SK-N-SH (cell line): ENCODE measurements at regions not wholly inside any gene's neighbourhood (a gene's known extent, or its start where the extent isn't known, plus 50 kb on each side); places are given as distances from the start of the nearest gene placed in this dataset.

Experiments used
- CTCF ChIA-PET: fragments of 300-600, 350-600 bp; formaldehyde crosslinking; extraction: SDS; loops from one replicate; lab custom pipeline; 2021; lab: Yijun Ruan, JAX
- POLR2A ChIA-PET: fragments of 350-600 bp; sonication (Branson Sonifier 250); formaldehyde crosslinking; extraction: SDS; loops from one replicate; lab custom pipeline; 2020; ENCODE audit warnings: antibody characterized with exemption, inconsistent platforms; lab: Yijun Ruan, JAX
- DNase-seq: peaks from one replicate; pipeline ENCODE4 v3.0.0; 2012
- H2AFZ ChIP-seq: fragments of 200-600 bp; sonication (generic); 2 replicates; pipeline ENCODE4 v1.8.1; 2016; ENCODE audit warnings: antibody characterized with exemption, mild to moderate bottlenecking, low read depth
- H3F3A ChIP-seq: fragments of 200-600 bp; sonication (generic); replicated peaks from 2 replicates; pipeline ENCODE3; 2016; ENCODE audit warnings: antibody characterized with exemption, mild to moderate bottlenecking; ENCODE audit not compliant: insufficient read depth
- H3K27ac ChIP-seq, 2 experiments: fragments of 200-500 bp in 1 of 2; fragments of 200-600 bp in 1 of 2; sonication (Bioruptor generic) in 1 of 2; sonication (generic), shearing (Covaris generic) in 1 of 2; 2 replicates each; pipeline versions ENCODE4 v1.5.1 to v1.6.1; 2014 to 2016; ENCODE audit warnings: low read depth in 2 of 2, inconsistent platforms in 1 of 2, low read length in 1 of 2, mild to moderate bottlenecking in 1 of 2, mixed read lengths in 1 of 2
- H3K27me3 ChIP-seq: fragments of 200-600 bp; sonication (generic), shearing (Covaris generic); 2 replicates; pipeline ENCODE4 v1.6.1; 2016; ENCODE audit warnings: mixed run types; ENCODE audit not compliant: insufficient read depth
- H3K36me3 ChIP-seq, 2 experiments: fragments of 200-500 bp in 1 of 2; fragments of 200-600 bp in 1 of 2; sonication (Bioruptor generic) in 1 of 2; sonication (generic) in 1 of 2; replicated peaks in 1 of 2; 2 replicates each; pipeline versions ENCODE3 to v1.5.1; 2014 to 2016; ENCODE audit warnings: low read length in 1 of 2, mild to moderate bottlenecking in 1 of 2; ENCODE audit not compliant: insufficient read depth in 2 of 2, control insufficient read depth in 1 of 2
- H3K4me1 ChIP-seq, 2 experiments: fragments of 200-500 bp in 1 of 2; fragments of 200-600 bp in 1 of 2; sonication (Bioruptor generic) in 1 of 2; sonication (generic), shearing (Covaris generic) in 1 of 2; 2 replicates each; pipeline versions ENCODE4 v1.5.1 to v1.6.1; 2014 to 2016; ENCODE audit warnings: low read depth in 1 of 2, low read length in 1 of 2, mixed run types in 1 of 2; ENCODE audit not compliant: insufficient read depth in 2 of 2, control insufficient read depth in 1 of 2
- H3K4me2 ChIP-seq: fragments of 200-600 bp; sonication (generic), shearing (Covaris generic); 2 replicates; pipeline ENCODE4 v1.6.1; 2017; ENCODE audit warnings: mixed run types
- H3K4me3 ChIP-seq, 2 experiments: fragments of 200-500 bp in 1 of 2; fragments of 200-600 bp in 1 of 2; sonication (Bioruptor generic) in 1 of 2; sonication (generic), shearing (Covaris generic) in 1 of 2; 2 replicates each; pipeline versions ENCODE4 v1.5.1 to v1.8.1; 2014 to 2016; ENCODE audit warnings: low read depth in 2 of 2, inconsistent platforms in 1 of 2, low read length in 1 of 2, mild to moderate bottlenecking in 1 of 2, mixed read lengths in 1 of 2, moderate library complexity in 1 of 2
- H3K79me2 ChIP-seq: fragments of 200-600 bp; sonication (generic); 2 replicates; pipeline ENCODE4 v1.8.1; 2017; ENCODE audit warnings: mild to moderate bottlenecking; ENCODE audit not compliant: insufficient read depth
- H3K9ac ChIP-seq: fragments of 200-600 bp; sonication (generic); 2 replicates; pipeline ENCODE4 v1.6.1; 2017; ENCODE audit warnings: mixed run types
- H3K9me2 ChIP-seq: fragments of 200-600 bp; sonication (generic); 2 replicates; pipeline ENCODE4 v1.6.1; 2017; ENCODE audit warnings: mixed run types
- H3K9me3 ChIP-seq: fragments of 200-600 bp; sonication (generic); 2 replicates; pipeline ENCODE4 v1.6.1; 2017; ENCODE audit warnings: mixed run types, mild to moderate bottlenecking, moderate library complexity
- H4K20me1 ChIP-seq: fragments of 200-600 bp; sonication (generic); 2 replicates; pipeline ENCODE4 v1.6.1; 2017; ENCODE audit warnings: mild to moderate bottlenecking, mixed run types; ENCODE audit not compliant: insufficient read depth
- CHD2 ChIP-seq: fragments of 150-350 bp; IDR thresholded peaks from 2 replicates; pipeline ENCODE4 v1.6.1; 2018; ENCODE audit warnings: low read length; ENCODE audit not compliant: partially characterized antibody
- CTCF ChIP-seq: fragments of 200-600 bp; sonication (generic); IDR thresholded peaks from 2 replicates; pipeline ENCODE4 v1.6.1; 2017; ENCODE audit warnings: antibody characterized with exemption, mild to moderate bottlenecking, moderate library complexity
- EP300 ChIP-seq, 2 experiments: IDR thresholded peaks; 2 replicates each; pipeline versions ENCODE4 v1.4.0 to v1.6.1; 2012; ENCODE audit warnings: borderline replicate concordance in 1 of 2, low read depth in 1 of 2, low read length in 1 of 2
- EZH2phosphoT487 ChIP-seq: fragments of 200-600 bp; sonication (generic); IDR thresholded peaks from 2 replicates; pipeline ENCODE4 v1.6.1; 2017; ENCODE audit warnings: low read depth, mixed run types, mild to moderate bottlenecking, antibody characterized with exemption, moderate library complexity, borderline replicate concordance
- GATA2 ChIP-seq: sonication (generic); formaldehyde crosslinking; IDR thresholded peaks from 2 replicates; pipeline ENCODE4 v1.5.0; 2020; ENCODE audit warnings: mild to moderate bottlenecking, missing genetic modification reagents
- IRF3 ChIP-seq: fragments of 150-350 bp; IDR thresholded peaks from 2 replicates; pipeline ENCODE4 v1.6.1; 2016; ENCODE audit warnings: mild to moderate bottlenecking, low read depth, low read length
- MAX ChIP-seq: IDR thresholded peaks from 2 replicates; pipeline ENCODE4 v1.4.0; 2012; ENCODE audit warnings: low read depth
- MEF2A ChIP-seq: IDR thresholded peaks from 2 replicates; pipeline ENCODE4 v1.4.0; 2012; ENCODE audit warnings: low read depth, borderline replicate concordance
- MXI1 ChIP-seq: IDR thresholded peaks from 2 replicates; pipeline ENCODE4 v1.6.1; 2012; ENCODE audit warnings: mild to moderate bottlenecking, low read depth, low read length, improper control_type of control experiment
- NFIC ChIP-seq: IDR thresholded peaks from 2 replicates; pipeline ENCODE4 v1.4.0; 2012; ENCODE audit warnings: borderline replicate concordance
- PBX3 ChIP-seq: IDR thresholded peaks from 2 replicates; pipeline ENCODE4; 2012
- RAD21 ChIP-seq: IDR thresholded peaks from 2 replicates; pipeline ENCODE4 v1.6.1; 2012; ENCODE audit warnings: mild to moderate bottlenecking, low read length
- RCOR1 ChIP-seq: fragments of 150-350 bp; IDR thresholded peaks from 2 replicates; pipeline ENCODE4 v1.6.1; 2017; ENCODE audit warnings: antibody characterized with exemption, low read length
- REST ChIP-seq: IDR thresholded peaks from 2 replicates; pipeline ENCODE4 v1.6.1; 2012; ENCODE audit warnings: mild to moderate bottlenecking, low read depth, low read length, moderate library complexity
- RFX5 ChIP-seq: IDR thresholded peaks from 2 replicates; pipeline ENCODE4 v1.6.1; 2012; ENCODE audit warnings: mild to moderate bottlenecking, improper control_type of control experiment, low read length
- RXRA ChIP-seq: IDR thresholded peaks from 2 replicates; pipeline ENCODE4 v1.4.0; 2012; ENCODE audit warnings: low read depth, mild to moderate bottlenecking, borderline replicate concordance
- SIN3A ChIP-seq: IDR thresholded peaks from 2 replicates; pipeline ENCODE4 v1.6.1; 2012; ENCODE audit warnings: low read depth, mild to moderate bottlenecking, low read length, moderate library complexity, borderline replicate concordance
- SMC3 ChIP-seq: IDR thresholded peaks from 2 replicates; pipeline ENCODE4 v1.6.1; 2012; ENCODE audit warnings: low read depth, low read length, improper control_type of control experiment
- TAF1 ChIP-seq: IDR thresholded peaks from 2 replicates; pipeline ENCODE4 v1.6.1; 2012; ENCODE audit warnings: low read depth, mild to moderate bottlenecking, low read length, moderate library complexity, borderline replicate concordance
- TCF12 ChIP-seq: IDR thresholded peaks from 2 replicates; pipeline ENCODE4 v1.4.0; 2012
- TEAD4 ChIP-seq: IDR thresholded peaks from 2 replicates; pipeline ENCODE4 v1.4.0; 2012; ENCODE audit warnings: mild to moderate bottlenecking, borderline replicate concordance; ENCODE audit not compliant: insufficient read depth
- USF1 ChIP-seq: IDR thresholded peaks from 2 replicates; pipeline ENCODE4 v1.4.0; 2012; ENCODE audit warnings: low read depth, borderline replicate concordance
- YY1 ChIP-seq: IDR thresholded peaks from 2 replicates; pipeline ENCODE4 v1.4.0; 2012; ENCODE audit warnings: low read depth, mild to moderate bottlenecking
- WGBS: methylation state at CpG from one replicate; pipeline ENCODE4 v1.1.6; 2017; ENCODE audit warnings: low lambda C conversion rate; 5-methylcytosine and 5-hydroxymethylcytosine counted together

GRCh38 chr4:26197018-26197779 is 123.6 kb upstream of the RBPJ start:
- no peaks in the 10 kb centered on the region for H4K20me1 ChIP-seq
- peak overlapping the region; percentile 22 for H3K4me2 ChIP-seq
- WGBS = 25% methylated on average over 9 of the region's 9 CpGs
- ChIA-PET POLR2A (no interaction called here), CTCF (no interaction called here)
- peaks cover 4 to 8% of the 10 kb centered on the region in 2 experiments; a peak in 2 of 4 replicates for H3K4me1 ChIP-seq
- H3K27ac ChIP-seq = peak overlapping the region; percentile 21 to 32; a peak in 2 of 4 replicates
- H3K36me3 ChIP-seq = no peaks in the 10 kb centered on the region
- DNase-seq = no peak
- no peaks in the 10 kb centered on the region for H3K9me2 ChIP-seq
- H3F3A ChIP-seq = peaks cover 5% of the 10 kb centered on the region
- no peak overlapping the region for H2AFZ ChIP-seq
- H3K4me3 ChIP-seq = no peak overlapping the region
- no peaks in the 10 kb centered on the region; the same call in 1 of the 2 replicates for H3K27me3 ChIP-seq
- no peak overlapping the region for H3K9ac ChIP-seq
- no peaks in the 10 kb centered on the region for H3K9me3 ChIP-seq
- no peaks in the 10 kb centered on the region for H3K79me2 ChIP-seq
- TF ChIP-seq IRF3 (no peak), MXI1 (no peak), RAD21 (no peak), RXRA (peak; percentile 94), REST (peak; percentile 77), MAX (peak; percentile 45; the same call in 1 of the 2 replicates), CTCF (no peak), EZH2phosphoT487 (no peak), SMC3 (no peak), EP300 (IDR thresholded peaks at IDR 0.05; ENCODE audit: borderline replicate concordance in 1 of 2, low read depth in 1 of 2, low read length in 1 of 2) (peak; percentile 47 to 99; a peak in 3 of 4 replicates), PBX3 (peak; percentile 91), YY1 (no peak), RFX5 (no peak), MEF2A (peak; percentile 73; the same call in 1 of the 2 replicates), NFIC (peak; percentile 99), GATA2 (no peak), TCF12 (peak; percentile 98), TEAD4 (peak; percentile 97), USF1 (peak; percentile 35; the same call in 1 of the 2 replicates), CHD2 (no peak), SIN3A (peak; percentile 76; the same call in 1 of the 2 replicates), TAF1 (no peak), RCOR1 (no peak)
